Activated CD4-positive, alpha-beta memory T cell treated with anti-CD3 and anti-CD28 coated beads, Interleukin-2, amount 10 ng/mL, durations not matched to agents 7 days and 5 days (primary cell): ENCODE measurements at regions not wholly inside any gene's neighbourhood (a gene's known extent, or its start where the extent isn't known, plus 50 kb on each side); places are given as distances from the start of the nearest gene placed in this dataset.
"Not testable (repeated sequence)": the region's sequence is repeated elsewhere in the genome, so short reads cannot be mapped to it uniquely, and the experiment has no call there.

Source experiments
- CTCF ChIA-PET: fragments of 350-600 bp; sonication (Branson Sonifier 250); formaldehyde crosslinking; loops from one replicate; lab custom pipeline; 2021; ENCODE audit warnings: antibody characterized with exemption, inconsistent platforms; lab: Charles Lee
- POLR2A ChIA-PET: fragments of 350-600 bp; sonication (Branson Sonifier 250); formaldehyde crosslinking; loops from one replicate; lab custom pipeline; 2021; ENCODE audit warnings: antibody characterized with exemption; lab: Charles Lee
- DNase-seq: peaks from one replicate; pipeline ENCODE4 v3.0.0-alpha.2; 2020
- H3K27ac Mint-ChIP-seq: one replicate; pipeline ENCODE4 v1.8.0; 2021; ENCODE audit warnings: mild to moderate bottlenecking, mixed read lengths
- H3K27me3 Mint-ChIP-seq: one replicate; pipeline ENCODE4 v1.8.0; 2021; ENCODE audit warnings: mixed read lengths
- H3K36me3 Mint-ChIP-seq: one replicate; pipeline ENCODE4 v1.8.0; 2021; ENCODE audit warnings: low read depth, mixed read lengths
- H3K4me1 Mint-ChIP-seq: one replicate; pipeline ENCODE4 v1.8.0; 2021; ENCODE audit warnings: mixed read lengths
- H3K4me3 Mint-ChIP-seq: one replicate; pipeline ENCODE4 v1.8.0; 2021; ENCODE audit warnings: mild to moderate bottlenecking, mixed read lengths
- H3K9me3 Mint-ChIP-seq: one replicate; pipeline ENCODE4 v1.8.0; 2021; ENCODE audit warnings: mixed read lengths

DNA sequence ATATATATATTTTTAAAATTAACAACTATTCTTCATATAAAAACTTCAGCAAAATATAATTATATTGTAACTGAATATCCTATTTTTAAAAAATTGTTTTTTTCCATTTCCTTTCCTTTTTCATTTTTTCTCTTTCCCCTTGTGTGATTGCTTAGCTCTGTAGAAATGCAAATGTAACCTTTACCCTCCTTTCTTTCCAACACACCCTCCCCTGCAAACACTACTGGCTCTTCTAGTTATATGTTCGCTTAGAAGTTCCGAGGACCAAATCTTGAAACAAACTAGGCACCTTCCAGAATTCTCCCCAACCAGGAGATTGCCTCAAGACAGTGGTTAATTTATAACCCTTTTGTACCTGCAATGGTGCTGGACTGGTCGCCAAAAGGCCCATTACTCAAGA is 1980.0 kb upstream of the CDH6 start:
- peaks cover 5% of the 10 kb centered on the region for H3K9me3 Mint-ChIP-seq
- H3K4me1 Mint-ChIP-seq, result no peaks in the 10 kb centered on the region
- H3K27ac Mint-ChIP-seq, result no peak overlapping the region
- H3K27me3 Mint-ChIP-seq, result no peaks in the 10 kb centered on the region
- H3K4me3 Mint-ChIP-seq, result no peak overlapping the region
- H3K36me3 Mint-ChIP-seq, result no peaks in the 10 kb centered on the region
- CTCF ChIA-PET, result no interaction called here
- no peak for DNase-seq
- POLR2A ChIA-PET, result no interaction called here

- H3K27me3 Mint-ChIP-seq, result no peaks in the 10 kb centered on the region
- peaks cover 11% of the 10 kb centered on the region for H3K9me3 Mint-ChIP-seq
- CTCF ChIA-PET, result no interaction called here
- H3K4me3 Mint-ChIP-seq, result no peak overlapping the region
- H3K4me1 Mint-ChIP-seq, result no peaks in the 10 kb centered on the region
- no peaks in the 10 kb centered on the region for H3K36me3 Mint-ChIP-seq
- H3K27ac Mint-ChIP-seq, result no peak overlapping the region
- no peak for DNase-seq
- POLR2A ChIA-PET, result no interaction called here
Measured at GRCh38 chr5:29208024-29208423, 1985.5 kb upstream of the CDH6 start.

GRCh38 chr5:29203049-29203448 is 1990.4 kb upstream of the CDH6 start:
- no peaks in the 10 kb centered on the region for H3K4me1 Mint-ChIP-seq
- no peak for DNase-seq
- H3K9me3 Mint-ChIP-seq, result peaks cover 6% of the 10 kb centered on the region
- no peak overlapping the region for H3K27ac Mint-ChIP-seq
- CTCF ChIA-PET, result no interaction called here
- no peaks in the 10 kb centered on the region for H3K36me3 Mint-ChIP-seq
- POLR2A ChIA-PET, result no interaction called here
- no peaks in the 10 kb centered on the region for H3K27me3 Mint-ChIP-seq
- H3K4me3 Mint-ChIP-seq, result no peak overlapping the region

DNA sequence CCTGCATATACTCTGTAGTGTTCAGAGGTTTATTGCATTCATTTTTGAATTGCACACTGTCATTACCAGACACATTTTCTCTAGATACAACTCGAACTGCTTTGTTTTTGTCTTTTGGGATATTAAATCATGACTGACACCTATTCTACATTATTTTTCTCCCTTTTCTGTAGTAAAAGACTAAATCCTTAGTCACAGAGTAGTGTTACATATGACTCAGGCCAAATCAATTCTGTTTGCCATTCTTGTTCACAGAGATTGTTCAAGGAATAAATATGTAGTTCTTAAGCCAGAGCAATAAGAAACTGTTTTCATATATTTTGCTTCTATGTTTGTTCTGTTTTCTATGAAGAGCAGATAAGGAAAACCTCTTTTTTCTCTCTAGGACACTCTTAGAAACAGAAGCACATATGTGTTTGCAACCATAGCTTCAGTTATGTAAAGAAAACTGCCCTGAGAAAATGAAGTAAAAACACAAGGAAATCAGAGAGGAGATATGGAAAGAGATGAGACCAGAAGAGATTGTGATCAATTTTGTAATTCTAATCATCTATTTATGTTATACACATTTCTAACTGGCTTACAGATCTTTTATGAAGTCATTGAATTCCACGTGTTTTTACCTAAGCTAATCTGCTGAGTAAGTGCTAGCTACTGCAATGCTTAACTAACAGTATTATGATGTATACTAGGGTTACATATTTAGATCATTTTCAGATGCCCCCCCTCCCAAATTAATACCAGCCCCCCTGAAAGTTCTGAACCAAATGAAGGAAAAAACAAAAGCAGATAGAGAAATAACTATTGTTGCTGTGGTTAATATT is 1995.6 kb upstream of the CDH6 start:
- Mint-ChIP-seq H3K4me3 (no peak overlapping the region), H3K36me3 (no peaks in the 10 kb centered on the region), H3K27me3 (no peaks in the 10 kb centered on the region), H3K27ac (no peak overlapping the region), H3K9me3 (peaks cover 2% of the 10 kb centered on the region), H3K4me1 (no peaks in the 10 kb centered on the region)
- no peak for DNase-seq
- POLR2A ChIA-PET, result no interaction called here
- CTCF ChIA-PET, result no interaction called here

DNA sequence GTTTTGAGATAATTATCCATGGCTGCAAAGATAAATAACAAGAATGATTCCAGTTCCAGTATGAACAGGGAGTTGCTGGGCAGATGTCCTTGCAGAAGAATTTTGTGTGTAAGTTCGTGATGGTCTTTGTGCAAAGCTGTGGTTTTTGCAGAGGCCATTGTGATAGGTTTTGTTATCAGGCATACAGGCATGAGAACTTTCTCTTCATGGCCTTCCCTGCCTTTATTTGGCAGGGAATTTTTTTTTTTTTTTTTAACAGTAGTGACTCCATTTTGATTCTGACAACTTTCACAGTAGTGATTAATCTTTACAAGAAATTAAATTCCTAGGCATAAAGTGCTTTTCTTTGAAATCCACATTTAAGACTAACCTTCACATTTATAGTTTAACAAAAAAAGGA is 1999.5 kb upstream of the CDH6 start:
- H3K9me3 Mint-ChIP-seq, result peaks cover 2% of the 10 kb centered on the region
- CTCF ChIA-PET, result no interaction called here
- H3K27ac Mint-ChIP-seq, result no peak overlapping the region
- H3K4me3 Mint-ChIP-seq, result no peak overlapping the region
- POLR2A ChIA-PET, result no interaction called here
- H3K4me1 Mint-ChIP-seq, result no peaks in the 10 kb centered on the region
- H3K36me3 Mint-ChIP-seq, result no peaks in the 10 kb centered on the region
- no peak for DNase-seq
- H3K27me3 Mint-ChIP-seq, result no peaks in the 10 kb centered on the region

GRCh38 chr5:29191269-29192048 is 2002.0 kb upstream of the CDH6 start:
- H3K36me3 Mint-ChIP-seq, H3K9me3 Mint-ChIP-seq, H3K4me3 Mint-ChIP-seq, H3K27me3 Mint-ChIP-seq, H3K27ac Mint-ChIP-seq, H3K4me1 Mint-ChIP-seq, DNase-seq, POLR2A ChIA-PET, CTCF ChIA-PET: not testable (repeated sequence)

DNA sequence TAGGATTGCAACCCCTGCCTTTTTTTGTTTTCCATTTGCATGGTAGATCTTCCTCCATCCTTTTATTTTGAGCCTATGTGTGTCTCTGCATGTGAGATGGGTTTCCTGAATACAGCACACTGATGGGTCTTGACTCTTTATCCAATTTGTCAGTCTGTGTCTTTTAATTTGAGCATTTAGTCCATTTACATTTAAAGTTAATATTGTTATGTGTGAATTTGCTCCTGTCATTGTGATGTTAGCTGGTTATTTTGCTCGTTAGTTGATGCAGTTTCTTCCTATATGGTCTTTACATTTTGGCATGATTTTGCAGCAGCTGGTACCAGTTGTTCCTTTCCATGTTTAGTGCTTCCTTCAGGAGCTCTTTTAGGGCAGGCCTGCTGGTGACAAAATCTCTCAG is 2003.1 kb upstream of the CDH6 start:
- H3K4me1 Mint-ChIP-seq, H3K27ac Mint-ChIP-seq, H3K36me3 Mint-ChIP-seq, H3K27me3 Mint-ChIP-seq, DNase-seq, CTCF ChIA-PET, POLR2A ChIA-PET, H3K4me3 Mint-ChIP-seq, H3K9me3 Mint-ChIP-seq: not testable (repeated sequence)

- H3K4me3 Mint-ChIP-seq, DNase-seq, POLR2A ChIA-PET, CTCF ChIA-PET, H3K9me3 Mint-ChIP-seq, H3K27me3 Mint-ChIP-seq, H3K4me1 Mint-ChIP-seq, H3K36me3 Mint-ChIP-seq, H3K27ac Mint-ChIP-seq: not testable (repeated sequence)
Measured at GRCh38 chr5:29186380-29186779, 2007.1 kb upstream of the CDH6 start.

DNA sequence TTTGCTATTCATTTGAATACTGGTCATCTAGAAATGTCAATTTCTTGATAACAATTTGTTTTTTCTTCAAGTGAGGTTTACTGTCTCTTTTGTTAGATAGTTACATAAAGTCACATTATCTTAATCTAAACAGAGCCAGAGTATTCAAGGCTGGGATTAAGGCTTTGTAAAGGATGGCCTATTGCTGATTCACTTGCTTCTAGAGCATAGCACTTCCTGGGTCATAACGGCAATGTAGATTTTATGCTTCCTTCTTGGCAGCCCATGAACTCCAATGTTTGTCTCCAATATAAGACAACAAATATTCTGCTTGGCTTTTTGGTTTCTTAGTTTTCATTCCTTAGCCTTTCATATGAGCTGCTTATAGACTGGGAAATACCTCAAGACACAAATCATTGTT is 2007.9 kb upstream of the CDH6 start:
- Mint-ChIP-seq H3K36me3 (no peaks in the 10 kb centered on the region), H3K27me3 (no peaks in the 10 kb centered on the region), H3K4me3 (no peak overlapping the region), H3K9me3 (peaks cover 3% of the 10 kb centered on the region), H3K27ac (no peak overlapping the region), H3K4me1 (no peaks in the 10 kb centered on the region)
- POLR2A ChIA-PET, result no interaction called here
- DNase-seq, result no peak
- CTCF ChIA-PET, result no interaction called here

DNA sequence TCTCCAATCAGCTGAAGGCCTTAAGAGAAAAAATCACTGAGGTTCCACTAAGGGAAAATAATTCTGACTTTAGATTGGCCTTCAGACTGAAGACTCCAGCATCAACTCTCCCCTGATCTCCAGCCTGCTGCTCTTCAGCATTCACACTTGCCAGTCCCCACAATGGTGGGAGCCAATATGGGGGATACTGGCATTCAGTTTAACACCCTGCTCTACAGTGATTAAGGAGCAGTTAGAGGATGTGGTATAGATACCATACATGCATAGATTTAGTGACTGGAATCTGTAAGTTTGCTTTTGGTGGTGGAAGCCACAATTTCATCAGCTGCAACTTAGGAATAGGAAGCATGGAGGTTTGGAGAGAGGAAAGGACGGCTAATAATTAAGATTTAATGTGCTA is 2017.7 kb upstream of the CDH6 start:
- H3K4me3 Mint-ChIP-seq, result no peak overlapping the region
- no peaks in the 10 kb centered on the region for H3K27me3 Mint-ChIP-seq
- ChIA-PET POLR2A (no interaction called here), CTCF (no interaction called here)
- DNase-seq, result no peak
- H3K9me3 Mint-ChIP-seq, result peaks cover 20% of the 10 kb centered on the region
- H3K36me3 Mint-ChIP-seq, result no peaks in the 10 kb centered on the region
- no peak overlapping the region for H3K27ac Mint-ChIP-seq
- H3K4me1 Mint-ChIP-seq, result no peaks in the 10 kb centered on the region

GRCh38 chr5:29170599-29170998 is 2022.9 kb upstream of the CDH6 start:
- H3K4me1 Mint-ChIP-seq, result no peaks in the 10 kb centered on the region
- no peaks in the 10 kb centered on the region for H3K27me3 Mint-ChIP-seq
- H3K27ac Mint-ChIP-seq, result no peak overlapping the region
- no peak overlapping the region for H3K4me3 Mint-ChIP-seq
- H3K9me3 Mint-ChIP-seq, result peaks cover 21% of the 10 kb centered on the region
- no peaks in the 10 kb centered on the region for H3K36me3 Mint-ChIP-seq
- ChIA-PET CTCF (no interaction called here), POLR2A (no interaction called here)
- DNase-seq, result no peak

DNA sequence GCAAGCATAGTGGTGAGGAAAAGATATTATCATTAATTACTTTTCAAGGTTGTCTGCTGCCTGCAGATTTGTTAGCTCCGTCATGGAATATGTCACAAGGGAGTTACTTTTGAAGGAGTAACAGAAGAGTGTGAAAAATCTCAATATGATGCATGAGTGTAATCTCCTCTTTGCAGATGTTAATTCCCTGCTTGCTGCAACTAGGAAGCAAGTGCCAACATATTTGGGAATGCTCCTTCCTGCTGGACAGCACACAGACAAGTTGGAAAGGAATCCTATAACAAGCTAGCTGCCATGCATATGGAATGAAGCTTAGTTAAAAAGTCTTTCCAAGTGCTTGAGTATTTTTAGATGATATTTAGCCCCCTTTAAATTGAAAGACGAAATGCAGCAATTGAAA is 2023.6 kb upstream of the CDH6 start:
- Mint-ChIP-seq H3K4me3 (no peak overlapping the region), H3K4me1 (no peaks in the 10 kb centered on the region)
- POLR2A ChIA-PET, result no interaction called here

DNA sequence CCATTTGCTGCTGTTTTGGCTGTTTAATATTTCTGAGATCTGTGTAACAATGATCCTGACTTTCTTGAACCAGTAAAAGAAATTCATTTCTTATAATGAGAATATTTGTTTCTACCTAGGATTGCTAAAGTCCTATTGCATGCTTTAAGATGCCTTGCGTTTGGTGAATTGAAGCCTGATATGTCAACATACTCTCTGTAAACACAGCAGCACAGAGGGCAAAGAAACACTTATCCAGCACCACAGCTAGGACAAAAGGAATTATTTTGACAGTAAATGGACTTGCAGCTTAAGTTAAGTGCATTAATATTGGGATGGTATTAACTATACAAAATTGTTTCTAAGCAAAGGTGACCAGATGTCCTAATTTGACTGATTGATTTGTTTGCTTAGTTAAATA is 2031.2 kb upstream of the CDH6 start:
- DNase-seq, result no peak
- Mint-ChIP-seq H3K36me3 (no peaks in the 10 kb centered on the region), H3K27ac (no peak overlapping the region), H3K27me3 (no peaks in the 10 kb centered on the region), H3K4me1 (no peaks in the 10 kb centered on the region), H3K9me3 (peaks cover 8% of the 10 kb centered on the region), H3K4me3 (no peak overlapping the region)
- ChIA-PET POLR2A (no interaction called here), CTCF (no interaction called here)

More for the DNA sequence above, 2023.6 kb upstream of the CDH6 start:
- CTCF ChIA-PET, result no interaction called here
- no peak for DNase-seq
- Mint-ChIP-seq H3K36me3 (no peaks in the 10 kb centered on the region), H3K9me3 (peaks cover 17% of the 10 kb centered on the region), H3K27me3 (no peaks in the 10 kb centered on the region), H3K27ac (no peak overlapping the region)
